ENCODE measurements at regions not wholly inside any gene's neighbourhood (a gene's known extent, or its start where the extent isn't known, plus 50 kb on each side); places are given as distances from the start of the nearest gene placed in this dataset.

DNA sequence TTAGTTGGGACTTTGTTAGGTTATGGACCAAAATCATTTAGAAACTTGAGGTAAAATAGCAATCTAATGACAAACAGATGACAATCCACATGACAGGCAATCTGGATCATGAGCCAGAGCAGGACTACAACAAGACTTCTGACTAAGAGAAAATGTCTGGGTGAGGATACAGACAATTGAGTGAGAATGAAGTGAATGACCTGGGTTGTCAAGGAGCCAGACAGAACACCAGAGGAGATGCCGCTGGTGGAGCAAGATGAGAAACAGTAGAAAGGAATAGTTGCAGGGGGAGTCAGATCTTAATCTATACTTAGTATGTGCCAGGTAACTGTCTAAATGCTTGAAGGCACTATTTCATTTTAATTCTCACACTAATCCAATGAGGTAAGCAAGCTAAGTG lies 277.8 kb downstream of the PRELID2 start:
- TF ChIP-seq, protein P1, sequence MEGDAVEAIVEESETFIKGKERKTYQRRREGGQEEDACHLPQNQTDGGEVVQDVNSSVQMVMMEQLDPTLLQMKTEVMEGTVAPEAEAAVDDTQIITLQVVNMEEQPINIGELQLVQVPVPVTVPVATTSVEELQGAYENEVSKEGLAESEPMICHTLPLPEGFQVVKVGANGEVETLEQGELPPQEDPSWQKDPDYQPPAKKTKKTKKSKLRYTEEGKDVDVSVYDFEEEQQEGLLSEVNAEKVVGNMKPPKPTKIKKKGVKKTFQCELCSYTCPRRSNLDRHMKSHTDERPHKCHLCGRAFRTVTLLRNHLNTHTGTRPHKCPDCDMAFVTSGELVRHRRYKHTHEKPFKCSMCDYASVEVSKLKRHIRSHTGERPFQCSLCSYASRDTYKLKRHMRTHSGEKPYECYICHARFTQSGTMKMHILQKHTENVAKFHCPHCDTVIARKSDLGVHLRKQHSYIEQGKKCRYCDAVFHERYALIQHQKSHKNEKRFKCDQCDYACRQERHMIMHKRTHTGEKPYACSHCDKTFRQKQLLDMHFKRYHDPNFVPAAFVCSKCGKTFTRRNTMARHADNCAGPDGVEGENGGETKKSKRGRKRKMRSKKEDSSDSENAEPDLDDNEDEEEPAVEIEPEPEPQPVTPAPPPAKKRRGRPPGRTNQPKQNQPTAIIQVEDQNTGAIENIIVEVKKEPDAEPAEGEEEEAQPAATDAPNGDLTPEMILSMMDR (IDR thresholded peaks at IDR 0.05) = no peak
- TF ChIP-seq POLR2A (IDR thresholded peaks at IDR 0.05) = no peak
